ENCODE measurements at regions not wholly inside any gene's neighbourhood (a gene's known extent, or its start where the extent isn't known, plus 50 kb on each side); places are given as distances from the start of the nearest gene placed in this dataset.

GRCh38 chr4:4608214-4608537 lies 66.3 kb upstream of the STX18 start:
- Histone ChIP-seq H3K27ac (ENCODE audit: low read depth, low read length) (no peak overlapping the region), H3K79me2 (ENCODE audit: control insufficient read depth, low read length) (no peaks in the 10 kb centered on the region), H3K4me1 (ENCODE audit: control insufficient read depth, low read length) (no peaks in the 10 kb centered on the region), H3K4me3 (ENCODE audit: low read length) (no peak overlapping the region), H3K9me3 (ENCODE audit: control insufficient read depth, insufficient read depth, low read length) (no peaks in the 10 kb centered on the region), H4K20me1 (ENCODE audit: control insufficient read depth, insufficient read depth, low read depth, low read length) (no peaks in the 10 kb centered on the region), H3K36me3 (ENCODE audit: control insufficient read depth, low read length) (no peaks in the 10 kb centered on the region), H3K27me3 (ENCODE audit: control insufficient read depth, low read length) (no peaks in the 10 kb centered on the region), H3K9me2 (replicated peaks; ENCODE audit: control insufficient read depth, low read length) (no peaks in the 10 kb centered on the region), H3F3A (ENCODE audit: control insufficient read depth, insufficient read depth) (no peaks in the 10 kb centered on the region), H3K4me2 (ENCODE audit: low read length) (no peak overlapping the region)
- TF ChIP-seq, protein P1, sequence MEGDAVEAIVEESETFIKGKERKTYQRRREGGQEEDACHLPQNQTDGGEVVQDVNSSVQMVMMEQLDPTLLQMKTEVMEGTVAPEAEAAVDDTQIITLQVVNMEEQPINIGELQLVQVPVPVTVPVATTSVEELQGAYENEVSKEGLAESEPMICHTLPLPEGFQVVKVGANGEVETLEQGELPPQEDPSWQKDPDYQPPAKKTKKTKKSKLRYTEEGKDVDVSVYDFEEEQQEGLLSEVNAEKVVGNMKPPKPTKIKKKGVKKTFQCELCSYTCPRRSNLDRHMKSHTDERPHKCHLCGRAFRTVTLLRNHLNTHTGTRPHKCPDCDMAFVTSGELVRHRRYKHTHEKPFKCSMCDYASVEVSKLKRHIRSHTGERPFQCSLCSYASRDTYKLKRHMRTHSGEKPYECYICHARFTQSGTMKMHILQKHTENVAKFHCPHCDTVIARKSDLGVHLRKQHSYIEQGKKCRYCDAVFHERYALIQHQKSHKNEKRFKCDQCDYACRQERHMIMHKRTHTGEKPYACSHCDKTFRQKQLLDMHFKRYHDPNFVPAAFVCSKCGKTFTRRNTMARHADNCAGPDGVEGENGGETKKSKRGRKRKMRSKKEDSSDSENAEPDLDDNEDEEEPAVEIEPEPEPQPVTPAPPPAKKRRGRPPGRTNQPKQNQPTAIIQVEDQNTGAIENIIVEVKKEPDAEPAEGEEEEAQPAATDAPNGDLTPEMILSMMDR (IDR thresholded peaks at IDR 0.05; ENCODE audit: low read depth, low read length, poor library complexity, severe bottlenecking): no peak

DNA sequence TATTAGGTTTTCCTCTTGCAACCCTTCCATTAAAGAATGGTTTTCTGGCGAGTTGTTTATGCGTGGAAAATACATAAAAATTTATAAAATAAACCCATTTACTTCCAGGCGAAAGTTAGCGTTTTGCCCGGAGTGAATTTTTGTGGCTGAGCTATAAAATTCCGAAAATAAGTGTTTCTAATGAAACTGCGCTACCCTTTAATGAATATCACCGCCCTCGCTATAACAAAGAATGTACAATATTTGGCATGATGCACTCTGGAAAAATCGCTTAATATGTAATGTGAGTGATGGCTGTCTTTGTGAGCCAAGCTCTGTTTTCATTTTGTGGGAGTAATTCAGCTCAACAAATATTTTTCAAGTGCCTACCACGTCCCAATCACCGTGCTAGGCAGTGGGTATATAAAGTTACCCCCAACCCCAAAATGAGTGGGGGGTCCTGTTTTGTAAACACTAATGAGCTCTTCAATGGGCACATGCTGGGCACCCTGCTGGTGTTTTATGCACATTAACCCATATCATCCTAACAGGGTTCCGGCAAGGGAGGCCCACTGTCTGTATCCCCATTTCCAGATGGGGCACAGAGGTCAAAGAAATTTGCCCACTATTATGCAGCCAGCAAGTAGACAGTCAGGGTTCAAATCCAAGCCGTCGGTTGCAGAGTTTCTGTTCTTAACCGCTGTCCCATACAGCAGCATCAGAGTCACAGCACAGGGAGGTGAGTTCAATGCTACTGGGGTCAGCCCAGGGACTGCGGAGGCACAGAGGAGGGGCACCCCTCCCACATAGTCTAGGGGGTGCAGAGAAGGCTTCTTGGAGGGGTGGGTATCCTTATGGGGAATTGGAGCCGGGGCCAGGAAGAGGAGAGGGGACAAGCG lies 65.7 kb upstream of the STX18 start:
- Histone ChIP-seq H3F3A (ENCODE audit: control insufficient read depth, insufficient read depth) (no peaks in the 10 kb centered on the region), H3K79me2 (ENCODE audit: control insufficient read depth, low read length) (no peaks in the 10 kb centered on the region), H3K4me2 (ENCODE audit: low read length) (no peak overlapping the region), H3K4me1 (ENCODE audit: control insufficient read depth, low read length) (no peaks in the 10 kb centered on the region), H3K27me3 (ENCODE audit: control insufficient read depth, low read length) (no peaks in the 10 kb centered on the region), H3K27ac (ENCODE audit: low read depth, low read length) (no peak overlapping the region), H4K20me1 (ENCODE audit: control insufficient read depth, insufficient read depth, low read depth, low read length) (no peaks in the 10 kb centered on the region), H3K4me3 (ENCODE audit: low read length) (no peak overlapping the region), H3K9me3 (ENCODE audit: control insufficient read depth, insufficient read depth, low read length) (no peaks in the 10 kb centered on the region), H3K9me2 (replicated peaks; ENCODE audit: control insufficient read depth, low read length) (no peaks in the 10 kb centered on the region), H3K36me3 (ENCODE audit: control insufficient read depth, low read length) (no peaks in the 10 kb centered on the region)
- TF ChIP-seq EZH2phosphoT487 (IDR thresholded peaks at IDR 0.05; ENCODE audit: borderline replicate concordance, low read length): no peak
- TF ChIP-seq, protein P1 (IDR thresholded peaks at IDR 0.05; ENCODE audit: low read depth, low read length, poor library complexity, severe bottlenecking): no peak

GRCh38 chr4:4606321-4606720 lies 64.5 kb upstream of the STX18 start:
- H3K9me3 ChIP-seq (ENCODE audit: control insufficient read depth, insufficient read depth, low read length): no peaks in the 10 kb centered on the region
- no peaks in the 10 kb centered on the region for H3K36me3 ChIP-seq (ENCODE audit: control insufficient read depth, low read length)
- no peak overlapping the region for H3K27ac ChIP-seq (ENCODE audit: low read depth, low read length)
- no peaks in the 10 kb centered on the region for H4K20me1 ChIP-seq (ENCODE audit: control insufficient read depth, insufficient read depth, low read depth, low read length)
- no peaks in the 10 kb centered on the region for H3F3A ChIP-seq (ENCODE audit: control insufficient read depth, insufficient read depth)
- no peaks in the 10 kb centered on the region for H3K9me2 ChIP-seq (replicated peaks; ENCODE audit: control insufficient read depth, low read length)
- no peak for TF ChIP-seq EZH2phosphoT487 (IDR thresholded peaks at IDR 0.05; ENCODE audit: borderline replicate concordance, low read length)
- TF ChIP-seq, protein P1 (IDR thresholded peaks at IDR 0.05; ENCODE audit: low read depth, low read length, poor library complexity, severe bottlenecking): no peak
- no peaks in the 10 kb centered on the region for H3K79me2 ChIP-seq (ENCODE audit: control insufficient read depth, low read length)
- H3K4me2 ChIP-seq (ENCODE audit: low read length): no peak overlapping the region
- H3K4me1 ChIP-seq (ENCODE audit: control insufficient read depth, low read length): no peaks in the 10 kb centered on the region
- H3K4me3 ChIP-seq (ENCODE audit: low read length): no peak overlapping the region
- H3K27me3 ChIP-seq (ENCODE audit: control insufficient read depth, low read length): no peaks in the 10 kb centered on the region
